Endothelial cell of umbilical vein (primary cell): ENCODE measurements at regions not wholly inside any gene's neighbourhood (a gene's known extent, or its start where the extent isn't known, plus 50 kb on each side); places are given as distances from the start of the nearest gene placed in this dataset.

Experiments used
- BruUV-seq: library from RNA; stranded (reverse); fragments of 400-500 nt; replicated peaks from 2 replicates; lab custom pipeline; 2021; lab: Mats Ljungman, UMichigan
- CTCF ChIA-PET: fragments of 300-600, 350-600 bp; sonication (Branson Sonifier 250); formaldehyde crosslinking; loops from one replicate; lab custom pipeline; 2021; ENCODE audit warnings: antibody characterized with exemption, inconsistent platforms; lab: Charles Lee
- POLR2A ChIA-PET: fragments of 300-600, 350-600 bp; sonication (Branson Sonifier 250); formaldehyde crosslinking; loops from one replicate; lab custom pipeline; 2021; ENCODE audit warnings: antibody characterized with exemption, inconsistent platforms; lab: Charles Lee
- DNase-seq: peaks from one replicate; pipeline ENCODE4 v3.0.0-alpha.2; 2011; ENCODE audit warnings: low read depth, low spot score
- FAIRE-seq: peaks from 2 replicates; lab custom pipeline; 2011; peaks lifted over from hg19 to GRCh38; lab: Jason Lieb, UNC
- H2AFZ ChIP-seq: 2 replicates; pipeline ENCODE4 v1.6.0; 2012; ENCODE audit warnings: low read depth, low read length, control low read depth, inconsistent platforms
- H3K27ac ChIP-seq: 2 replicates; pipeline ENCODE4 v1.5.1; 2011; ENCODE audit warnings: low read depth, mild to moderate bottlenecking, control low read depth, low read length, moderate library complexity; ENCODE audit not compliant: insufficient read depth
- H3K27me3 ChIP-seq, 2 experiments: 2 replicates each; pipeline versions ENCODE4 v1.6.0 to v1.6.1; 2011; ENCODE audit warnings: low read length in 2 of 2, mixed read lengths in 1 of 2; ENCODE audit not compliant: control insufficient read depth in 2 of 2, insufficient read depth in 2 of 2
- H3K36me3 ChIP-seq, 2 experiments: 2 replicates in 1 of 2; 3 replicates in 1 of 2; pipeline ENCODE4 v1.5.1; 2011; ENCODE audit warnings: low read length in 2 of 2, mild to moderate bottlenecking in 1 of 2, moderate library complexity in 1 of 2; ENCODE audit not compliant: control insufficient read depth in 2 of 2, insufficient read depth in 2 of 2; ENCODE audit errors: extremely low read depth in 1 of 2
- H3K4me1 ChIP-seq: 3 replicates; pipeline ENCODE4 v1.5.1; 2011; ENCODE audit warnings: mild to moderate bottlenecking, low read length; ENCODE audit not compliant: control insufficient read depth, insufficient read depth; ENCODE audit errors: extremely low read depth
- H3K4me2 ChIP-seq: 2 replicates; pipeline ENCODE4 v1.6.1; 2011; ENCODE audit warnings: low read length, control low read depth, mixed read lengths; ENCODE audit not compliant: insufficient read depth
- H3K4me3 ChIP-seq, 3 experiments: fragments of 200-600 bp in 1 of 3; sonication (generic), shearing (Covaris generic) in 1 of 3; replicated peaks in 1 of 3; 2 replicates each; pipeline ENCODE4 v1.5.1; 2011 to 2016; ENCODE audit warnings: control low read depth in 3 of 3, low read length in 3 of 3, mild to moderate bottlenecking in 2 of 3, inconsistent platforms in 1 of 3, low read depth in 1 of 3, moderate library complexity in 1 of 3; ENCODE audit not compliant: insufficient read depth in 1 of 3
- H3K79me2 ChIP-seq: 2 replicates; pipeline ENCODE4 v1.6.0; 2012; ENCODE audit warnings: low read length, inconsistent platforms; ENCODE audit not compliant: control insufficient read depth, insufficient read depth
- H3K9ac ChIP-seq: replicated peaks from 2 replicates; pipeline ENCODE3; 2011; ENCODE audit warnings: low read length, control low read depth; ENCODE audit not compliant: insufficient read depth; ENCODE audit errors: extremely low read depth
- H3K9me1 ChIP-seq: replicated peaks from 3 replicates; pipeline ENCODE4 v1.6.0; 2011; ENCODE audit warnings: mild to moderate bottlenecking, low read length; ENCODE audit not compliant: control insufficient read depth, insufficient read depth; ENCODE audit errors: extremely low read depth
- H3K9me3 ChIP-seq: replicated peaks from 2 replicates; pipeline ENCODE4 v1.5.1; 2012; ENCODE audit warnings: low read length, inconsistent platforms; ENCODE audit not compliant: control insufficient read depth, insufficient read depth
- H4K20me1 ChIP-seq: replicated peaks from 2 replicates; pipeline ENCODE3; 2011; ENCODE audit warnings: mild to moderate bottlenecking, low read length; ENCODE audit not compliant: control insufficient read depth, insufficient read depth; ENCODE audit errors: extremely low read depth
- CTCF ChIP-seq, 2 donors: IDR thresholded peaks; 1 replicate in 1 of 2; 2 replicates in 1 of 2; pipeline ENCODE4 v1.5.1; 2011; ENCODE audit warnings: low read length in 2 of 2, mild to moderate bottlenecking in 2 of 2, moderate library complexity in 2 of 2, control low read depth in 1 of 2, inconsistent platforms in 1 of 2, low read depth in 1 of 2; ENCODE audit not compliant: insufficient read depth in 1 of 2; ENCODE audit errors: extremely low read depth in 1 of 2
- EZH2 ChIP-seq: IDR thresholded peaks from 2 replicates; pipeline ENCODE4 v1.6.1; 2012; ENCODE audit warnings: borderline replicate concordance, low read depth, mild to moderate bottlenecking, moderate library complexity, low read length, inconsistent platforms; ENCODE audit not compliant: severe bottlenecking
- JUN ChIP-seq: IDR thresholded peaks from 2 replicates; pipeline ENCODE4 v1.6.1; 2011; ENCODE audit warnings: borderline replicate concordance, low read depth; ENCODE audit not compliant: insufficient read length, insufficient read depth
- MYC ChIP-seq: IDR thresholded peaks from one replicate; pipeline ENCODE4 v1.6.1; 2011; ENCODE audit warnings: mild to moderate bottlenecking, low read depth, low read length
- POLR2A ChIP-seq: IDR thresholded peaks from 2 replicates; pipeline ENCODE4 v1.6.1; 2012; ENCODE audit warnings: low read depth, mild to moderate bottlenecking, control low read depth, low read length
- POLR2AphosphoS5 ChIP-seq: IDR thresholded peaks from 2 replicates; pipeline ENCODE4 v1.6.1; 2012; ENCODE audit warnings: low read depth, mild to moderate bottlenecking, control low read depth, low read length, moderate library complexity; ENCODE audit not compliant: insufficient read depth
- dilution Hi-C: fragments of 300-500 bp; cut with MboI; formaldehyde crosslinking; loops from one replicate; pipeline ENCODE4 v1.15.0; 2019; ENCODE audit warnings: low sequenced_read_pairs; ENCODE audit not compliant: extremely low pct_ligation_motif_present
- intact Hi-C: fragments of 100-400 bp; cut with micrococcal nuclease; formaldehyde crosslinking; loops from one replicate; pipeline ENCODE4 v1.10.0; 2022
- TF ChIP-seq, protein P1 (sequence below): IDR thresholded peaks from 2 replicates; pipeline ENCODE4 v1.6.1; 2011; ENCODE audit not compliant: insufficient read depth, insufficient read length

DNA sequence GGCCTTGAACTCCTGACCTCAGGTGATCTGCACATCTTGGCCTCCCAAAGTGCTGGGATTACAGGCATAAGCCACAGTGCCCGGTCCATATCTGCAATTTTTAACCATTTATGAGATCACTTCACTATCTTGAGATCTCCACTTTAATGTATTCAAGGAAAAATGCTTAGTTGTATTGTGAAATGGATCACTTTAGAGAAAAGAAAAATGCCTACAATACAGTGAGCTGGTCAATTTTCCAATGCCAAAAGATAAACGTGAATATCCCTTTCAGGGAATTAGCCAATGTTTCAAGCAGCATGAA lies 82.8 kb upstream of the ZNF217 start:
- peaks cover 12% of the 10 kb centered on the region for H3K4me1 ChIP-seq
- H4K20me1 ChIP-seq, result no peaks in the 10 kb centered on the region
- intact Hi-C loops, result loop anchor here (5.0 kb wide), 1 partner anchor 151 kb away; no protein-coding TSS in a partner anchor
- H3K79me2 ChIP-seq, result no peaks in the 10 kb centered on the region
- FAIRE-seq, result peak; percentile 24
- no peak overlapping the region for H3K9ac ChIP-seq
- H3K4me3 ChIP-seq, result no peak overlapping the region
- H3K4me2 ChIP-seq, result no peak overlapping the region
- ChIA-PET CTCF (no interaction called here), POLR2A (no interaction called here)
- no peaks in the 10 kb centered on the region for H3K9me1 ChIP-seq
- H2AFZ ChIP-seq, result no peak overlapping the region
- H3K36me3 ChIP-seq, result no peaks in the 10 kb centered on the region
- no peak overlapping the region for H3K27ac ChIP-seq
- no peaks in the 10 kb centered on the region for H3K9me3 ChIP-seq
- no peak for TF ChIP-seq EZH2
- TF ChIP-seq POLR2A, result no peak
- TF ChIP-seq JUN, result no peak
- TF ChIP-seq POLR2AphosphoS5, result no peak
- TF ChIP-seq, protein P1, sequence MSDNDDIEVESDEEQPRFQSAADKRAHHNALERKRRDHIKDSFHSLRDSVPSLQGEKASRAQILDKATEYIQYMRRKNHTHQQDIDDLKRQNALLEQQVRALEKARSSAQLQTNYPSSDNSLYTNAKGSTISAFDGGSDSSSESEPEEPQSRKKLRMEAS, result no peak
- no peak for TF ChIP-seq MYC
- no peak for TF ChIP-seq CTCF (IDR thresholded peaks at IDR 0.05; ENCODE audit: extremely low read depth in 1 of 2, insufficient read depth in 1 of 2, low read depth in 1 of 2, low read length in 2 of 2)
- dilution Hi-C loops, result no loop called here
- BruUV-seq, result no TSS peak
- DNase-seq, result no peak
- H3K27me3 ChIP-seq, result no peaks in the 10 kb centered on the region
